ENCODE measurements at regions not wholly inside any gene's neighbourhood (a gene's known extent, or its start where the extent isn't known, plus 50 kb on each side); places are given as distances from the start of the nearest gene placed in this dataset.

GRCh38 chr1:81613803-81614202, 186.9 kb upstream of the ADGRL2 start:
- DNase-seq, result no peak

- DNase-seq, result no peak
These were observed 192.8 kb upstream of the ADGRL2 start for GRCh38 chr1:81607924-81608323.

GRCh38 chr1:81607086-81607485, 193.6 kb upstream of the ADGRL2 start:
- DNase-seq, result no peak

GRCh38 chr1:81606656-81607055, 194.1 kb upstream of the ADGRL2 start:
- no peak for DNase-seq

GRCh38 chr1:81605023-81605422, 195.7 kb upstream of the ADGRL2 start:
- DNase-seq, result no peak

- DNase-seq, result no peak
These were observed 199.7 kb upstream of the ADGRL2 start for GRCh38 chr1:81600878-81601622.

- DNase-seq, result no peak
These were observed 200.4 kb upstream of the ADGRL2 start for GRCh38 chr1:81600363-81600762.

GRCh38 chr1:81598623-81599022, 202.1 kb upstream of the ADGRL2 start:
- DNase-seq, result no peak

GRCh38 chr1:81597720-81598426, 202.9 kb upstream of the ADGRL2 start:
- no peak for DNase-seq

- DNase-seq, result no peak
These were observed 204.4 kb upstream of the ADGRL2 start for GRCh38 chr1:81596341-81596740.

- no peak for DNase-seq
These were observed 206.5 kb upstream of the ADGRL2 start for GRCh38 chr1:81594206-81594605.

GRCh38 chr1:81592233-81592632, 208.5 kb upstream of the ADGRL2 start:
- no peak for DNase-seq

GRCh38 chr1:81590171-81590570, 210.6 kb upstream of the ADGRL2 start:
- no peak for DNase-seq

- no peak for DNase-seq
These were observed 212.6 kb upstream of the ADGRL2 start for GRCh38 chr1:81588149-81588548.

GRCh38 chr1:81587426-81587825, 213.3 kb upstream of the ADGRL2 start:
- DNase-seq, result no peak

GRCh38 chr1:81585371-81585770, 215.4 kb upstream of the ADGRL2 start:
- DNase-seq, result no peak

- DNase-seq, result no peak
These were observed 216.3 kb upstream of the ADGRL2 start for GRCh38 chr1:81584398-81584797.

GRCh38 chr1:81583878-81584277, 216.9 kb upstream of the ADGRL2 start:
- DNase-seq, result no peak

GRCh38 chr1:81582467-81582986, 218.2 kb upstream of the ADGRL2 start:
- DNase-seq, result no peak

- DNase-seq, result no peak
These were observed 221.9 kb upstream of the ADGRL2 start for GRCh38 chr1:81578867-81579266.

- DNase-seq, result no peak
These were observed 223.6 kb upstream of the ADGRL2 start for GRCh38 chr1:81577004-81577697.

- DNase-seq, result no peak
These were observed 226.3 kb upstream of the ADGRL2 start for GRCh38 chr1:81574408-81574807.

GRCh38 chr1:81573458-81573857, 227.3 kb upstream of the ADGRL2 start:
- DNase-seq, result no peak

GRCh38 chr1:81571946-81572345, 228.8 kb upstream of the ADGRL2 start:
- DNase-seq, result no peak

All from hematopoietic multipotent progenitor cell treated with erythropoietin and hydrocortisone succinate and interleukin-3 and kit ligand, for 6 days (in vitro differentiated cells).